ENCODE measurements at regions not wholly inside any gene's neighbourhood (a gene's known extent, or its start where the extent isn't known, plus 50 kb on each side); places are given as distances from the start of the nearest gene placed in this dataset.

DNA sequence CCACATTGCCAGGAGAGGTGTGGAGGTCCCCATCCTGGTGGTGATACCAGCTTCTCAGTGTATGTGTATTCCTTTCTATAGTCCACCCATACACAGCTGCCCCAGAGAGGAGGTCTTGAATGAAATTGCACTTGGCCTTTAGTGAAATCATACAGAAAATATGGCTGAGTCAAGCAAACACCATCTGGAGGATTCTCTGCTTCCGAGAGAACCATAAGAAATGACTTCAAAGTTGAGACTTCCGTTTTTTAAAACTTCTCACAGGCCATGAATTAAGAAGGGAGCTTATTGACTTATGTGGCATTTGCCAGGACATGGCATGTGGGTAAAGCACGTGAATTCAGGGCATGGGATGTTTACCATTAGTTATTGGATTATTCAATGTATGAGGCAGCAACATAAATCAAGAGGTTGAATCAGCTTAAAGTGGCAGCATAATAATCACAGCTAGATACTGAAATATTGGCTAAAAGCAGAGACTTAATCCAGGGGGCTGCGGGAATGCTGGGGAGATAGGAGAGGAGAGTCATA, 119.1 kb upstream of the MTNR1B start:
- TF ChIP-seq POLR2A (IDR thresholded peaks at IDR 0.05; ENCODE audit: low read depth, low read length) (no peak), POLR2AphosphoS5 (IDR thresholded peaks at IDR 0.05; ENCODE audit: low read depth, low read length) (no peak), TAF1 (IDR thresholded peaks at IDR 0.05; ENCODE audit: borderline replicate concordance, low read depth, low read length) (no peak)
